Neuron (in vitro differentiated cells): ENCODE measurements at regions not wholly inside any gene's neighbourhood (a gene's known extent, or its start where the extent isn't known, plus 50 kb on each side); places are given as distances from the start of the nearest gene placed in this dataset.
"Not testable (repeated sequence)": the region's sequence is repeated elsewhere in the genome, so short reads cannot be mapped to it uniquely, and the experiment has no call there.

Source experiments
- H2AFZ ChIP-seq: one replicate; pipeline ENCODE4 v1.6.1; 2013; ENCODE audit warnings: low read depth, mild to moderate bottlenecking, inconsistent platforms, low read length, moderate library complexity
- H3K27me3 ChIP-seq: one replicate; pipeline ENCODE4 v1.6.1; 2013; ENCODE audit warnings: low read length; ENCODE audit not compliant: insufficient read depth
- H3K36me3 ChIP-seq: one replicate; pipeline ENCODE4 v1.6.1; 2013; ENCODE audit warnings: low read length; ENCODE audit not compliant: insufficient read depth
- H3K4me1 ChIP-seq: one replicate; pipeline ENCODE4 v1.6.1; 2013; ENCODE audit warnings: low read length; ENCODE audit not compliant: insufficient read depth
- H3K4me3 ChIP-seq: 2 replicates; pipeline ENCODE4 v1.5.1; 2013; ENCODE audit warnings: mild to moderate bottlenecking, low read length, moderate library complexity
- H3K9me3 ChIP-seq: one replicate; pipeline ENCODE4 v1.6.1; 2013; ENCODE audit warnings: low read length

DNA sequence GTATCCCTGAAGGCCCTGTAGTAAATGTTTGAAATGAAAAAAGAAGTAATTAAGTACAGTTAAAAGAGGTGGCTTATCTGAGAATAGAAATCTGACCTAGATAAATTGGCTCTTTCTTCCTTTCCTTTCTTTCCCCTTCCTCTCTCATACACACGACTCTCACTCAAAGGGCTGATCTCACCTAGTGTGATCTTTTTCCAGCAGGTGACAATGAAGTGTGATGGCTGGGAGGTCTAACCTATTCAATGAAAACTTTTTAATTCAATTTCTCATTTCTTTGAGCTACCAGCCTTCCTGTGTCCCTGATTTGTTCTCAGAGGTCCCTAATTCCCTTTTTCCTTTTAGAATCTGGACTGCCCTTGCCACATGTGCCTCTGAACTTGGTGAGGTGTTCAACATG lies 118.0 kb upstream of the RIMS1 start:
- H3K36me3 ChIP-seq: no peaks in the 10 kb centered on the region
- no peak overlapping the region for H2AFZ ChIP-seq
- no peak overlapping the region for H3K4me3 ChIP-seq
- H3K27me3 ChIP-seq: no peaks in the 10 kb centered on the region
- no peaks in the 10 kb centered on the region for H3K4me1 ChIP-seq
- no peaks in the 10 kb centered on the region for H3K9me3 ChIP-seq

DNA sequence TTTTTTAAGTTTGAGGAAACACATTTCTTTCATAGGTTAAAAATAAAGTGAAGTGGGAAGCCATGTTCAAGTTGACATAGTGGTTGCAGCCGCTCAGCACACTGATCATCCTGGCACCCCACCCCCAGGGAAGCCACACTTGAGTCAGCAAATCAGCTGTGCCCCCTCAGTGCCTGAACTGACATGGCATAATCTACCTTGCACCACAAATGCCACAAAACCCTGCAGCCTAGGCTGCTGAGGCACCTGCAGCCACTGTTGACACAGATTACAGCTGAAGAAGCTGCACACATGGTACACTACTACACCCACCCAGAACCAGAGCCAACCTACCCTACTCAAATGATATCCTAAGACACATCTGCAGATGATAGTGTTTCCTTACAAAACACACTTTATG lies 77.5 kb upstream of the RIMS1 start:
- H3K4me3 ChIP-seq: no peak overlapping the region
- H3K36me3 ChIP-seq: no peaks in the 10 kb centered on the region
- H3K4me1 ChIP-seq: no peaks in the 10 kb centered on the region
- H3K9me3 ChIP-seq: peaks cover 2% of the 10 kb centered on the region
- H3K27me3 ChIP-seq: no peaks in the 10 kb centered on the region
- no peak overlapping the region for H2AFZ ChIP-seq

DNA sequence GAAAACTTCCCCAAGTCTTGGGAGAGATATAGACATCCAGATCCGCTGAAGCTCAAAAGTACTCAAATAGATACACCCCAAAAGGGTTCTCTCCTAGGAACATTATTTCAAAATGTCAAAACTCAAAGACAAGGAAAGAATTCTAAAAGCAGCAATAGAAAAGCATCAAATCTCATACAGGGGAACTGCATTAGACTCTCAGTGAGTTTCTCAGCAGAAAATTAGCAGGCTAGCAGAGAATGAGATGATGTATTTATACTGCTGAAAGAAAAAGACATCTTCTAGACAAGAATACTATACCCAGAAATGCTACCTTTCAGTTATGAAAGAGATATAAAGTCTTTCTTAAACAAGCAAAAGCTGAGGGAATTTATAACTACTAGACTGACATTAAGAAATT lies 75.5 kb upstream of the RIMS1 start:
- Histone ChIP-seq H3K9me3 (peaks cover 2% of the 10 kb centered on the region), H3K27me3 (no peaks in the 10 kb centered on the region), H3K36me3 (no peaks in the 10 kb centered on the region), H3K4me1 (no peaks in the 10 kb centered on the region), H3K4me3 (no peak overlapping the region), H2AFZ (no peak overlapping the region)

- no peaks in the 10 kb centered on the region for H3K27me3 ChIP-seq
- H2AFZ ChIP-seq: no peak overlapping the region
- no peak overlapping the region for H3K4me3 ChIP-seq
- H3K9me3 ChIP-seq: no peaks in the 10 kb centered on the region
- H3K4me1 ChIP-seq: no peaks in the 10 kb centered on the region
- H3K36me3 ChIP-seq: no peaks in the 10 kb centered on the region
These were observed 63.7 kb upstream of the RIMS1 start for GRCh38 chr6:71822625-71823024.

- H3K4me1 ChIP-seq, H3K36me3 ChIP-seq, H3K9me3 ChIP-seq, H3K27me3 ChIP-seq, H3K4me3 ChIP-seq, H2AFZ ChIP-seq: not testable (repeated sequence)
These were observed 54.1 kb upstream of the RIMS1 start for GRCh38 chr6:71832110-71832764.
